ENCODE measurements at regions not wholly inside any gene's neighbourhood (a gene's known extent, or its start where the extent isn't known, plus 50 kb on each side); places are given as distances from the start of the nearest gene placed in this dataset.
"Not testable (repeated sequence)": the region's sequence is repeated elsewhere in the genome, so short reads cannot be mapped to it uniquely, and the experiment has no call there.

GRCh38 chr3:98681486-98681885 is 81.7 kb upstream of the ST3GAL6 start:
- 94 to 100% (median 98%) methylated on average over 4 to 7 of the region's 7 CpGs for WGBS, 4 donors
- H3K4me3 ChIP-seq, result no peak overlapping the region
- TF ChIP-seq POLR2A (IDR thresholded peaks at IDR 0.05), result no peak
- TF ChIP-seq CTCF (IDR thresholded peaks at IDR 0.05), result no peak
- H3K36me3 ChIP-seq (replicated peaks in 1 of 2), result no peaks in the 10 kb centered on the region
- no peak overlapping the region for H3K27ac ChIP-seq
- H3K9me3 ChIP-seq (replicated peaks in 1 of 3), result no peaks in the 10 kb centered on the region
- H3K27me3 ChIP-seq, result no peaks in the 10 kb centered on the region
- intact Hi-C loops (cut with DNase I), result no loop called here
- no peak for DNase-seq
- H3K4me1 ChIP-seq (replicated peaks in 1 of 2), result no peaks in the 10 kb centered on the region

GRCh38 chr3:98682391-98682790 is 80.7 kb upstream of the ST3GAL6 start:
- H3K36me3 ChIP-seq (replicated peaks in 1 of 2); H3K27me3 ChIP-seq; H3K27ac ChIP-seq; DNase-seq; intact Hi-C loops (cut with DNase I); H3K4me3 ChIP-seq; H3K9me3 ChIP-seq (replicated peaks in 1 of 3); H3K4me1 ChIP-seq (replicated peaks in 1 of 2): not testable (repeated sequence)
- WGBS, 4 donors, result 83 to 97% (median 88%) methylated on average over 3 to 6 of the region's 6 CpGs

GRCh38 chr3:98688363-98688762 is 74.8 kb upstream of the ST3GAL6 start:
- H3K27me3 ChIP-seq, result no peaks in the 10 kb centered on the region
- no peak for TF ChIP-seq POLR2A (IDR thresholded peaks at IDR 0.05)
- TF ChIP-seq CTCF (IDR thresholded peaks at IDR 0.05), result peak in 1 of 6 experiments; percentile 20
- H3K9me3 ChIP-seq (replicated peaks in 1 of 3), result no peaks in the 10 kb centered on the region
- no peak overlapping the region for H3K4me3 ChIP-seq
- intact Hi-C loops (cut with DNase I), result no loop called here
- WGBS, 4 donors, result 85 to 97% (median 93%) methylated on average over 5 of the region's 5 CpGs
- DNase-seq, result no peak
- H3K36me3 ChIP-seq (replicated peaks in 1 of 2), result no peaks in the 10 kb centered on the region
- no peaks in the 10 kb centered on the region for H3K4me1 ChIP-seq (replicated peaks in 1 of 2)
- no peak overlapping the region for H3K27ac ChIP-seq

GRCh38 chr3:98690876-98691275 is 72.3 kb upstream of the ST3GAL6 start:
- Histone ChIP-seq H3K27ac (no peak overlapping the region), H3K27me3 (no peaks in the 10 kb centered on the region), H3K36me3 (replicated peaks in 1 of 2) (no peaks in the 10 kb centered on the region), H3K4me3 (no peak overlapping the region), H3K9me3 (replicated peaks in 1 of 3) (no peaks in the 10 kb centered on the region), H3K4me1 (replicated peaks in 1 of 2) (no peaks in the 10 kb centered on the region)
- TF ChIP-seq POLR2A (IDR thresholded peaks at IDR 0.05), result no peak
- TF ChIP-seq CTCF (IDR thresholded peaks at IDR 0.05), result no peak
- 90 to 98% (median 93%) methylated on average over 2 of the region's 2 CpGs for WGBS, 4 donors
- DNase-seq, result no peak
- intact Hi-C loops (cut with DNase I), result no loop called here

- no peak for TF ChIP-seq POLR2A (IDR thresholded peaks at IDR 0.05)
- TF ChIP-seq CTCF (IDR thresholded peaks at IDR 0.05), result no peak
- H3K4me3 ChIP-seq, result no peak overlapping the region
- no peaks in the 10 kb centered on the region for H3K9me3 ChIP-seq (replicated peaks in 1 of 3)
- H3K4me1 ChIP-seq (replicated peaks in 1 of 2), result no peaks in the 10 kb centered on the region
- no peak for DNase-seq
- no peaks in the 10 kb centered on the region for H3K36me3 ChIP-seq (replicated peaks in 1 of 2)
- intact Hi-C loops (cut with DNase I), result no loop called here
- no peaks in the 10 kb centered on the region for H3K27me3 ChIP-seq
- WGBS, 4 donors, result 14 to 41% (median 25%) methylated on average over 1 of the region's 1 CpG; no CpG with 5 or more reads in 1 of the 4 donors
- H3K27ac ChIP-seq, result no peak overlapping the region
Measured at GRCh38 chr3:98691897-98692296, 71.2 kb upstream of the ST3GAL6 start.

All from adrenal gland (tissue), 9 donors.